Right ventricle myocardium superior (tissue), 1 donor: ENCODE measurements at regions not wholly inside any gene's neighbourhood (a gene's known extent, or its start where the extent isn't known, plus 50 kb on each side); places are given as distances from the start of the nearest gene placed in this dataset.
"Not testable (repeated sequence)": the region's sequence is repeated elsewhere in the genome, so short reads cannot be mapped to it uniquely, and the experiment has no call there.

ENCODE experiments used
- ATAC-seq: fragments of 200-7000 bp; cut with Tn5 transposase; one replicate; pipeline ENCODE4 v1.9.1; 2020; ENCODE audit warnings: mild to moderate bottlenecking; ENCODE audit not compliant: poor library complexity
- DNase-seq: peaks from one replicate; pipeline ENCODE4 v3.0.0-alpha.2; 2020
- intact Hi-C: fragments of 100-400 bp; cut with DNase I; formaldehyde crosslinking; loops from one replicate; pipeline ENCODE4 v1.11.2; 2022
- donor health status: DM: no; HTN: yes; CAD: no; lungs with severe emphysema.

DNA sequence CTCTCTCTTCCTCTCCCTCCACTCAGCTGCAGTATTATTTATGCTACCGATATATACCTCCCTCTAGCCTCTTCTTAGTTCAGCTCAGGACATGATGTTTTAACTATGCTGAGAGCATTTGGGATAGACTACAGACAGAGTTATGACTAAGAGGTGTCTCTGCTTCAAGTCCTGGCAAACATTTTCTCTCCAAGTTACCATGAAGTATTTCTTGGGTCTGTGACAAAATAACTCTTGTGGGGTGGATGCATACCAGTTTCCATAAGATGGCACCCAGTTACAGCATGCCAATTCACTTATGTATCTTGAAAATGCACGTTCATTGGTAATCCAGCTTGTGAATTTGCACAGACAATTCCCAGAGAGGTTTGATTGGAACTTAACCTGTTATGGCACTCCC, 737.6 kb downstream of the SLC4A3 start:
- intact Hi-C loops, result no loop called here
- no peak for DNase-seq
- ATAC-seq, result no peak

DNA sequence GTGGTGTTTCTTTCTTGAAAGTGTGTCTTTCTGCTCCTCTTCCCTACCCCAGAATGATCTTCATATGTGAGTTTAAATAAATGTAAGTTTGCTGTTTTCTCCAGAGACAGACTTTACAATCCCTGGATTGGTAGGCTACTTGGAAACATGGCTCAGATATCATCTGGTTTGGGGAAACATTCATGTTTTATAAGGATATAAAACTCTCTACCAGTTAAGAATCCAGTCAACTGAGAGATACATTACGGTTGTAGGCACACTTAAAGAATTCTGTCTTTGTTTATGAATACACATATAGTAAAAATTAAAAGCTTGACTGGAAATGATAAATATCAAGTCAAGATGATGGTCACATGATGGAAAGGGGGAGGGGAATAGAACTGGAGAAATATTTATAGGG, 739.3 kb downstream of the SLC4A3 start:
- no peak for DNase-seq
- no peak for ATAC-seq
- intact Hi-C loops, result no loop called here

DNA sequence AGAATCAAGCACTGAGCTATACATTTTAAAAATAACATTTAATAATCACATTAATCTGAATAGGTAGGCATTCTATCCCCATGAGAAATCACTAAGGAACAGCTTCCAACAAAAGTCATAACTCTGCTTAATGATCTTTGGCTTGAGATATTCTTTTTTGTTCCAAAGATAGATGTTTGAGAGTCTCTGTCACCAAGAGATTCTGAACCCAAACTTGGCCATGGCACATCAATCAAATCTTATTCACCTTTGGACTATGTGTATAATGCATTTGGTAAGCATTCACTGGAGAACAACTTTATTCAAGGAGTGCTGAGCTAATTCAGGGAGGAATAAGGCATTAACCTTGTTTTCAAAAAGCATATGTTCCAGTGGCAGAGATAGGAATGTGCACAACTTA, 743.3 kb downstream of the SLC4A3 start:
- ATAC-seq (no peak), DNase-seq (no peak)
- intact Hi-C loops, result no loop called here

DNA sequence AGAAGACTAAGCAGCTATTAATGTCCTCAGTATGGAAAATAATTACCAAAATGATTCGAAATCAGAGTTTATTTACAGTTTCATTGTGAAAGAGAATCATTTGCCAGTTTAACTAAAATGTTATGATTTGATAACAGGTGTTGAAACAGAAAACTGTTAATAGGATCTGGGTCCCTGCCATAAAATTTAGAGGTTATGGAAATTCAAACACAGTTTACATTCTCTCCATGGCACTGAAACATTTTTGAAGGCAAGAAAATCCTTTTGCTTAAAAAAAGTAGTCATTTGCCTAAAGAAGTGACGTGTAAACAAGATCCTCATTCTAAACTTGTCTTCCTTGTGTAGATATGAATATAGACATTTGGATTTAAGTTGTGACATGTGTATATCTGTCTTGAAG, 743.8 kb downstream of the SLC4A3 start:
- intact Hi-C loops, result no loop called here
- ATAC-seq (no peak), DNase-seq (no peak)

DNA sequence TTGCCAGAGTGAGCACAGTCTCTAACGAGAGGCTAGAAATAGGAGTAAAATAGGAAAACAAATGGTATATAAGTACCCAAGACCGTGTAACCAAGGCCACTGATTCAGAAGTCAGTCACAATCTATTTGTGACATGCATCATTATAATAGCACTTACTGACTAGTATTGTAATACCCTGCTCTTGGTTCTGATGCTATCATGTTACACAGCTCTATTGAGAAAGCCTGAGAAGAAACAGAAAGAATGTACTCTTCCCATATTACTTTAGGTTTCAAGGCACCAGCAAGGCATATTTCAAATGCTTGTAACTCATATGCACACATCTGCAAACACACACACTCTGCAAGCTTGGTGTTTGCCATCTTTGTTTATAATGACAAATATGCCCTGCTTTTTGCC, 746.4 kb downstream of the SLC4A3 start:
- DNase-seq (no peak), ATAC-seq (no peak)
- intact Hi-C loops, result no loop called here

DNA sequence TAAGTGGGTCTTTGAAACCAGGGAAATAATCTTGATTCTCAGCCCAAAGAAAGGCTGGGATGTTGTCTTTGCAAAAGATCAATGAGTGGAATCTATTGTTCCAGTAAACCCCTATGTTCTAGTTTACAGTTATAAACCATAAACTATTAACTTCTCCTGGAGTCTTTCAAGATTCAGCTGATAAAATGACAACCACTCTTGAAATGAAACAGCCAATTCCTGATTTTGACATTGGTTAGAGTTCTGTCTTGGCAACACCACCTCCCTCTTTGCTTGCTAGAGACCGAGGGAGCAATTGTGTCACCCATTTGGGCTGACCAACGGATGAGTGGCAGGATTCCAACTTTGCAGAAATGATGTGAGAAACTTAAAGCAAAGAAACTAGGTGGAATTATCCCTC, 746.9 kb downstream of the SLC4A3 start:
- ATAC-seq, result no peak
- DNase-seq, result no peak
- intact Hi-C loops, result no loop called here

DNA sequence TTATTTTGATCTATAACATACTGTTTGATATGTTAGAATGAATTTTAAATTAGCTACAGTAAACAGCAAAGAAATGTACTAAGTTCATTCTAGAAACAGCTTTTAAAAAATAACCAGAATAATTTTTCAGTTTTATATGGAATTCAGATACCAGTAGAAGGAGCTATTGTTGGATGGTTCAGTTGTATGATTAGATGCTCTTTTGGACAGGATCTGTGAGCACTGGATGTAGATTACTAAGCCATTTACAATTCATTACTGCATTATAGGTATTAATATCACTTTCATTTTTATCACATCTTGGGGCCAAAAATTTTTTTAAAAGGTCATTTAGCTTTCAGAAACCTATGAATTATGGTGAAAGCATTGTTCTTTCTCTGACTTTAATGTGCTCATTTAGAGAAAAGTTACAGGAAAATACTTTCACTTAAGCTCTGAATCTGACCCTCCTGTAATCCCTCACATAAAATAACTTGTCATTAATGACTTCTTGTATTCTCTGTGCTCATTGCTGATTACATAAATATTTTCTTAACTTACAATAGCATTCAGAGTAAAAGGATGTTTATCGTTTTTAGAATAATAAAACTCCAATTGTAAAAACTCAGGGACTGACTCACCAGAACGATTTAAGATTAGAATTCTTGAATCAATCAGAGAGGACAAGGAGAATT, 750.2 kb downstream of the SLC4A3 start:
- no peak for ATAC-seq
- no peak for DNase-seq
- intact Hi-C loops, result no loop called here

DNA sequence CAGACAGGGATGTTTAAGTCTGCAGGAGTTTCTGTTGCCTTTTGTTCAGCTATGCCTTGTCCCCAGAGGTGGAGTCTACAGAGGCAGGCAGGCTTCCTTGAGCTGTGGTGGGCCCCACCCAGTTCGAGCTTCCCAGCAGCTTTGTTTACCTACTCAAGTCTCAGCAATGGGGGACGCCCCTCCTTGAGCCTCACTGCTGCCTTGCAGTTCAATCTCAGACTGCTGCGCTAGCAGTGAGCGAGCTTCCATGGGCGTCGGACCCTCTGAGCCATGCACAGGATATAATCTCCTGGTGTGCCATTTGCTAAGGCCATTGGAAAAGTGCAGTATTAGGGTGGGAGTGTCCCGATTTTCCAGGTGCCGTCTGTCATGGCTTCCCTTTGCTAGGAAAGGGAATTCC, 760.3 kb downstream of the SLC4A3 start:
- ATAC-seq, DNase-seq, intact Hi-C loops: not testable (repeated sequence)

DNA sequence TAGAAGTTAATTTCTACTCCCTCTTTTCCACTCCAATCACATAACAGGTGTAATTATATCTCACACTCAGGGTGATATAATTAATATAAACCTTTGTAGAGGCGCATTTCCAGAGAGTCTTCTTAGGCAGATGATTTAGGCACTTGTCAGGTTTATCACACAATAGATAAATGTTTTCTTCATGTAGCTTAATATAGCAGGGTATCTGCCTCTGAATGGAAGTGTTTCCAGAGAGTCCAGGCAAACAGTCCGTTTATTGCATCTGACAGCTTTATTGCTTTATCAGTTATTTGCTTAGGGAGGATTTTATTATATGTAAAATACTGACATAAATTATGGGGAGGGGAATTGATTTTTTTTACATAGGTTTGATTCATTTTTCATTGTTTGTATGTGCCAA, 766.3 kb downstream of the SLC4A3 start:
- intact Hi-C loops, result no loop called here
- no peak for DNase-seq
- ATAC-seq, result peak; percentile 34

DNA sequence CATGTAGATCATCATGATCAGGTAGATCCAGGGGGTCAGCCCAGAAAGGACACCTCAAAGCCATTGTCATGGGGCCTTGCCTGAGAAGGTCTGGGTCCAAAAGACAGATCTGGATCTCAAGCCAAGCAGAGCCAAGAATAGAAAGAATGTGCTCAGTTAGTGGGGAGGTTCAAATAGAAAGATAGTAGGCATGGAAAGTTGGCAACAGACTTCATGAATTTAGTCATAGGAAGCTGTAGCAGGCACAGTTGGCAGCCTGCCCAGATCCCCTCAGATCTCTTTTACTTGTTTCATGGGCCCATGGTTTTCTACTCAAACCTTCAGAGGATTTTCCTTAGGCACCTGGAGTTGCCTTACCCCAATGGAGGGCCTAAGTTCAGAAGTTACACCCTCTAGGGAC, 767.0 kb downstream of the SLC4A3 start:
- DNase-seq, result peak; percentile 42
- intact Hi-C loops, result no loop called here
- peak; percentile 29 for ATAC-seq

DNA sequence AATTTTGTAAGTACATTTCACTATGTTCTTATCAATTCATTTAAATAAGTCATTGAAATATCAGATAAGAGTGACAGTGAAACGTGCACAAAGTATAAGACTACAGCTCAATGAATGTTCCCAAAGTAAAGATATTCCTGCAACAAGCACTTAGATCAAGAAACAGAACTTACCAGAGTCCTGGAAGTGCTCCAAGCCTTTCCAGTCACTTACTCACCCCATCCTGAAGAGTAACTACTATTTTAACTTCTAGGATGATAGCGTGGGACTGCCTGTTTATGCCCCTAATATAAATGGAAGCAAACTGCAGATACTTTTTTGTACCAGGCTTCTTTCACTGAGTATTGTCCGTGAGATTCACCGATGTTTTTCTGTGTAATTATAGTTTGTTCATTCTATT, 768.9 kb downstream of the SLC4A3 start:
- intact Hi-C loops, result no loop called here
- ATAC-seq (peak; percentile 41), DNase-seq (no peak)

DNA sequence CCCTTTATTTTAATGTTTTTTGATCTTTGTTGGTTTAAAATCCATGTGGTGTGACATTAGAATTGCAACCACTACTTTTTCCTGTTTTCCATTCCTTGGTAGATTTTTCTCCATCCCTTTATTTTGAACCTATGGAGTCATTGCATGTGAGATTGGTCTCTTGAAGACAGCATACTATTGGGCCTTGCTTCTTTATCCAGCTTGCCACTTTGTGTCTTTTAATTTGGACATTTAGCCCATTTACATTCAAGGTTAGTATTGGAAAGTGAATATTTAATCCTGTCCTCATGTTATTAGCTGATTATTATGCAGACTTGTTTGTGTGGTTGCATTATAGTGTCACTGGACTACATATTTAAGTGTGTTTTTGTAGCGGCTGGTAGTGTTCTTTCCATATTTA, 782.9 kb downstream of the SLC4A3 start:
- DNase-seq (no peak), ATAC-seq (no peak)
- intact Hi-C loops, result no loop called here

DNA sequence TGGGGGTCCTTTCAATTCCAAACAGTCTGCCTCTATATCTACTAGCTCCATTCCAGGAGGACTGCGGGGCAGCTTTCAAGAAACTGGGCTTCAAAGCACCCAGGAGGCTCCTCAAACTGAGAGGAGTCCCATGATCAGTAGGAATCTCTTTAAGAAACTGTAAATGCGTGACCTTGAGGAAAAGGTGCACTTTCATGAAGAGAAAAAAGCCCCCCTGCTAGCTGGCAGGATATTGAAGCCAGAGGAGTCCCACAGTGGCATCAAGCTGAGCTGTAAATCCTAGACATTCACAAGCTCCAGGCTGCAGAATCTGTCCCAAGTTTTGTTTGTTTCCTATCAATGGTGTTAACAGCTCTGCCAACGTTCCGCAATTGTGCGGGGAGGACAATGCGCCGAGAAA, 790.1 kb downstream of the SLC4A3 start:
- ATAC-seq (no peak), DNase-seq (no peak)
- intact Hi-C loops, result no loop called here

DNA sequence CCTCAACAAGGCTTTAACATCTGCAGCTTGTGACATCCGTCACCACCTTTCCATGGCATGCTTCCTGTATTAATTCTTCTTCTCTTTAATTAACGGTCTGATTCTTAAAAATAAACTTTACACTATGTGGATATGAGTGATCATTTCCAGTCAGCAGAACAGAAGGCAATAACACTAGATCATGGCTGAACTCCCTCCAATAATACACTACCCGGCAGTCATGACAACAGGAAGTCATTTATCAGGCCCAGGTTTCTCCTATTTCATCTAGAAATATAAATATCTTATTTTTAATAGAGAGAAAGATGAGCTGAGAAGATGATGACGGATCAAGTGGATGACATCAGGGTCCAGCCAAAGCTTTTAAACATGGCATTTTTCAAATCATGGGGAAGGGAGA, 792.2 kb downstream of the SLC4A3 start:
- intact Hi-C loops, result no loop called here
- DNase-seq (no peak), ATAC-seq (no peak)

DNA sequence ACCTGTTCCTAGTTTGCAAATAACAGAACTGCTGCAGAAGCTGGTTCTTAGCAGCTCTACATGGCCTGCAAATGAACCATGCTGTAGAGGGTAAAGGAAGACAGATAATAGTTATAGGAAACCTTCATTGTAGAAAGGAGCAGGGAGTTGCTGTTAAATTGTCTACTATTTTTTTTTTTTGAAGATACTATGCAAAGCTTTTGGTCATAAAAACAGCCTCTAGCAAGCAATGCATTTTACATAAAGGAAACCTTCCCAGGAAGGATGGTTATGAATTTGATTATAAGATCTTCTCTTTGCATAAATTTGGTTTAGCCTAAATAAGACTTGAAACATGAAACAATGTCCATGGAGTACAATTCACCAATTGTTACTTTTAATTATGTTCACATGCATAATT, 793.4 kb downstream of the SLC4A3 start:
- ATAC-seq (no peak), DNase-seq (no peak)
- intact Hi-C loops, result no loop called here

DNA sequence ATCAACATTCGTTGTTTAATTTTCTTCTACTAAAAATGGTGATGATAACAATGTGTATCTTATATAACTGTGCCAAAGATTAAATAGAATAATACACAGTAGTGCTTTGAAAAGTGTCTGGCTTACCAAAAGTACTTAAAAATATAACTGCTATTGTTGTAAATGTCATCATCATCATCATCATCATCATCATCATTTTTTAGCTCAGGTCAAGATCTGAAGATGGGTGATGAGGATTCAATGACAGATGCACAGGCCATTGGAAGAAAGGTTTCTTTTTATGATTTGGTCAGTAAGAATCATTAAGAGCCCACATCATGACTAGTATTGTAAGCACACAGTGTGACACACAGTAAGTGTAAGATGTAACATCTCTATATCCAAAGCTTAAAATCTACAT, 795.2 kb downstream of the SLC4A3 start:
- intact Hi-C loops, result no loop called here
- DNase-seq (no peak), ATAC-seq (no peak)

DNA sequence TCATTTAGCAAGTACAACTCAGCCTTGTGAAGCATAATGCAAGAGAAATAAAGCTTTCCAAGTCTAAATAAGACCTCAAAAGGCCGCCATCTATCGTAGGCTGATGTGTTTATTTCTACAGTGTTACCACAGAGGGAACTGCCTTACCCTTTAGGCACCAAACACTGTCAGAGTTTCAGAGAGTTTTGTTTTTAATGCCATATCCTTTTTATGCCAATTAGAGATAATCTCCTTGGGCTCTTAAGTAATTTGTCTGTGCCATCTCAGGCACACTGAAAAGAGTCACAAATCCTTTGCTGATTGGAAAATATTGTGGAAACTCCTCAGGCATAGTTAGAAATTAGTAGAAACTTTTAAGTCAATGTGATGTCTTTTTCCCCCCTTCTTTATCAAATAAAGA, 797.1 kb downstream of the SLC4A3 start:
- intact Hi-C loops, result no loop called here
- no peak for DNase-seq
- no peak for ATAC-seq

DNA sequence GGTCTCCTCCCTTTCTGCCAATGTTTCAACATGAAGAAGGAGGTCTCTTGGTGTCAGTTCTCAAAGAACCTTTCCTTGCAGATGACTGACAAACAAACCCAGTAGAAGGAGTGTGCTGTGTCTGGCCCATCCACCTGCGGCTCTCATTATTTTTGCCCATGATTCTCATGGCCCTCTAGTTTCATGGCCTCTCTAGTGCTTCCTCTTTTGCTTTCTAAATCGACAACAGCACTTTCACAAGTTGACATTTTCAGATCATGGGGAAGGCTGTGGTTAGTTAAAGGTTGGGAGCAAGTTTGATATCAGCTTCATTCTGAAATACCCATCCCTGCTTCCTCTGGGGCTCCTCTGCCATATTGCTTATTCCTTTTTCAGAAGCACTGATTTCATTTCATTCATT, 805.2 kb downstream of the SLC4A3 start:
- DNase-seq (no peak), ATAC-seq (no peak)
- intact Hi-C loops, result no loop called here

DNA sequence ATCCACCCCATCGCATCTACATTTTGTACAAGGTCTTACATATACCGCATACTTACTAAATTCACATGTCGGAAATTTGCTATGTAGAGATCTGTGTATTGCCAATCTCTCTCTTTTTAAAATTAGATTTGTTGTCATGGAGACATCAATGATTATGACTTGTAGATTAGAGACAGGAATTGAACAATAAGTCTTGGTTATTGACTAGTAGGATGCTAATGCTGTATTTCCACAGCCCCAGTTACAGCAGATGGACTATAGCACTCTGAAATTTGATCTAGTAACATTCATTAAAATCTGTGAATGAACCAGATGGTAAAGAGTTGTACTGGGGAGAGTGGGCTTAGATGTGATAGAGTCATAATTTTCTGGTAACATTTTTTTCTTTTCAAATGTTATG, 805.7 kb downstream of the SLC4A3 start:
- intact Hi-C loops, result no loop called here
- no peak for ATAC-seq

DNA sequence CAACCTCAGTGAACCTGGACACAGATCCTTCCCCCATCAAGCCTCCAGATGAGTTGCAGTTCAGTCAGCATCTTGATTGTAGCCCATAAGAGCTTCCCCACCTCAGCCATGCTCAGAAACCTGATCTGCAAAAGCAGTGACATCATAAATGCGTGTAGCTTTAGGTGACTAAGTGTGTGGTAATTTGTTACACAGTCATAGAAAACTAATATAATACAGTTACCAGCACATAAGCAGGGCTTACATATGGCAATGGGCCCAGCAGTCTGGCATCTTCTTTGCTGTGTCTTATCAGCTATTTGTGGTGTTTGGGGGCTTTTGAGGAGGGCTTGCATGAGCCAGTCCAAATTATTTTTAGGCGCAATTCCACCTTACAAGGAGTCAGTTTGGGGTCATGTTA, 807.0 kb downstream of the SLC4A3 start:
- no peak for DNase-seq
- no peak for ATAC-seq
- intact Hi-C loops, result no loop called here

More for the DNA sequence above, 805.7 kb downstream of the SLC4A3 start:
- DNase-seq, result no peak

DNA sequence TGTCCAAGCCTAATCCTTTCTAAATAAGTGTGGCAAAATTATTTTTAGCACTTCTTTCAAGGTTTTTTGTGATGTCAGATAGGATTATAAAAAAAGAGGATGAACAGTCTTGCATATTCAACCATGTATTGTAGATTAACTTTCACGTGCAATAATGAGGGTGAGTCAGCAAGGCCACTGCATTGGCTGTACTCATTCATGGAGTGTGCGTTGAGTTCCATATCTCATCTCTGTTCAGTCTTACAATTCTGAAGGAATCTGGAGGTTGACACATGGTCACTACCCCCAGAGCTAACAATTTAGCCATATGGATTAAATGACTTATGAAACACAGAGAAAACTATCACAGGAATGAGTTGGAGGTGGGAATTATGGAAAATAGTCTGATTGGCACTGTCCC, 810.5 kb downstream of the SLC4A3 start:
- ATAC-seq (no peak), DNase-seq (no peak)
- intact Hi-C loops, result no loop called here
